ENCODE measurements at regions not wholly inside any gene's neighbourhood (a gene's known extent, or its start where the extent isn't known, plus 50 kb on each side); places are given as distances from the start of the nearest gene placed in this dataset.

- WGBS, 2 donors, result 33 to 48% methylated on average over 3 of the region's 3 CpGs
- Histone ChIP-seq H3K9me3 (no peaks in the 10 kb centered on the region), H3K36me3 (no peaks in the 10 kb centered on the region), H3K4me3 (replicated peaks in 1 of 3) (no peak overlapping the region), H3K4me1 (no peaks in the 10 kb centered on the region), H3K27ac (no peak overlapping the region), H3K27me3 (no peaks in the 10 kb centered on the region)
- no peak for DNase-seq
- intact Hi-C loops (cut with DNase I), result no loop called here
- TF ChIP-seq POLR2A (IDR thresholded peaks at IDR 0.05), result no peak
- TF ChIP-seq, protein P1, sequence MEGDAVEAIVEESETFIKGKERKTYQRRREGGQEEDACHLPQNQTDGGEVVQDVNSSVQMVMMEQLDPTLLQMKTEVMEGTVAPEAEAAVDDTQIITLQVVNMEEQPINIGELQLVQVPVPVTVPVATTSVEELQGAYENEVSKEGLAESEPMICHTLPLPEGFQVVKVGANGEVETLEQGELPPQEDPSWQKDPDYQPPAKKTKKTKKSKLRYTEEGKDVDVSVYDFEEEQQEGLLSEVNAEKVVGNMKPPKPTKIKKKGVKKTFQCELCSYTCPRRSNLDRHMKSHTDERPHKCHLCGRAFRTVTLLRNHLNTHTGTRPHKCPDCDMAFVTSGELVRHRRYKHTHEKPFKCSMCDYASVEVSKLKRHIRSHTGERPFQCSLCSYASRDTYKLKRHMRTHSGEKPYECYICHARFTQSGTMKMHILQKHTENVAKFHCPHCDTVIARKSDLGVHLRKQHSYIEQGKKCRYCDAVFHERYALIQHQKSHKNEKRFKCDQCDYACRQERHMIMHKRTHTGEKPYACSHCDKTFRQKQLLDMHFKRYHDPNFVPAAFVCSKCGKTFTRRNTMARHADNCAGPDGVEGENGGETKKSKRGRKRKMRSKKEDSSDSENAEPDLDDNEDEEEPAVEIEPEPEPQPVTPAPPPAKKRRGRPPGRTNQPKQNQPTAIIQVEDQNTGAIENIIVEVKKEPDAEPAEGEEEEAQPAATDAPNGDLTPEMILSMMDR (IDR thresholded peaks at IDR 0.05), result no peak
These were observed 782.7 kb upstream of the CELF2 start for GRCh38 chr10:10235003-10235402.

DNA sequence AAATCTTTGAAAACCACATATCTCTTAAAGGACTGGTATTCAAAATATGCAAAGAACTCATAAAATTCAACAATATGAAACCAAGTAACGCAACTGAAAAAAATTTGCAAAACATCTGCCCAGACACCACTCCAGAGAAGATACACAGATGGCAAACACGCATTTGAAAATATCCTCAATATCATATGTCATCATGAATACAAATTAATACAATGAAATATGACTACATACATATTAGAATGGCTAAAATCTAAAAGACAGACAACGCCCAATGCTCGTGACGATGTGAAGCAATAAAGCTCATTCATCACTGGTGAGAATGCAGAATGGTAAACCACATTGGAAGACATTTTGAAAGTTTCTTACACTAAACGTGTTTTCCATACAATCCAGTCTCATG lies 770.1 kb upstream of the CELF2 start:
- Histone ChIP-seq H3K36me3 (no peaks in the 10 kb centered on the region), H3K27ac (no peak overlapping the region), H3K27me3 (no peaks in the 10 kb centered on the region), H3K9me3 (no peaks in the 10 kb centered on the region), H3K4me1 (no peaks in the 10 kb centered on the region), H3K4me3 (replicated peaks in 1 of 3) (no peak overlapping the region)
- TF ChIP-seq, protein P1 (IDR thresholded peaks at IDR 0.05), result no peak
- TF ChIP-seq POLR2A (IDR thresholded peaks at IDR 0.05), result no peak
- DNase-seq, result no peak
- intact Hi-C loops (cut with DNase I), result no loop called here
- WGBS, 2 donors, result 86 to 91% methylated on average over 6 of the region's 6 CpGs

- H3K4me1 ChIP-seq, result no peaks in the 10 kb centered on the region
- H3K4me3 ChIP-seq (replicated peaks in 1 of 3), result no peak overlapping the region
- no peaks in the 10 kb centered on the region for H3K9me3 ChIP-seq
- no peak for TF ChIP-seq POLR2A (IDR thresholded peaks at IDR 0.05)
- TF ChIP-seq, protein P1 (IDR thresholded peaks at IDR 0.05), result no peak
- intact Hi-C loops (cut with DNase I), result no loop called here
- H3K27ac ChIP-seq, result no peak overlapping the region
- no peaks in the 10 kb centered on the region for H3K36me3 ChIP-seq
- DNase-seq, result no peak
- 77 to 81% methylated on average over 3 of the region's 3 CpGs for WGBS, 2 donors
- H3K27me3 ChIP-seq, result no peaks in the 10 kb centered on the region
These were observed 760.8 kb upstream of the CELF2 start for GRCh38 chr10:10256860-10257259.

GRCh38 chr10:10259013-10259412 lies 758.7 kb upstream of the CELF2 start:
- TF ChIP-seq, protein P1 (IDR thresholded peaks at IDR 0.05), result no peak
- no peak for TF ChIP-seq POLR2A (IDR thresholded peaks at IDR 0.05)
- Histone ChIP-seq H3K27me3 (no peaks in the 10 kb centered on the region), H3K36me3 (no peaks in the 10 kb centered on the region), H3K4me3 (replicated peaks in 1 of 3) (no peak overlapping the region), H3K27ac (no peak overlapping the region), H3K4me1 (no peaks in the 10 kb centered on the region), H3K9me3 (no peaks in the 10 kb centered on the region)
- 83 to 89% methylated on average over 4 of the region's 4 CpGs for WGBS, 2 donors
- intact Hi-C loops (cut with DNase I), result no loop called here
- no peak for DNase-seq

DNA sequence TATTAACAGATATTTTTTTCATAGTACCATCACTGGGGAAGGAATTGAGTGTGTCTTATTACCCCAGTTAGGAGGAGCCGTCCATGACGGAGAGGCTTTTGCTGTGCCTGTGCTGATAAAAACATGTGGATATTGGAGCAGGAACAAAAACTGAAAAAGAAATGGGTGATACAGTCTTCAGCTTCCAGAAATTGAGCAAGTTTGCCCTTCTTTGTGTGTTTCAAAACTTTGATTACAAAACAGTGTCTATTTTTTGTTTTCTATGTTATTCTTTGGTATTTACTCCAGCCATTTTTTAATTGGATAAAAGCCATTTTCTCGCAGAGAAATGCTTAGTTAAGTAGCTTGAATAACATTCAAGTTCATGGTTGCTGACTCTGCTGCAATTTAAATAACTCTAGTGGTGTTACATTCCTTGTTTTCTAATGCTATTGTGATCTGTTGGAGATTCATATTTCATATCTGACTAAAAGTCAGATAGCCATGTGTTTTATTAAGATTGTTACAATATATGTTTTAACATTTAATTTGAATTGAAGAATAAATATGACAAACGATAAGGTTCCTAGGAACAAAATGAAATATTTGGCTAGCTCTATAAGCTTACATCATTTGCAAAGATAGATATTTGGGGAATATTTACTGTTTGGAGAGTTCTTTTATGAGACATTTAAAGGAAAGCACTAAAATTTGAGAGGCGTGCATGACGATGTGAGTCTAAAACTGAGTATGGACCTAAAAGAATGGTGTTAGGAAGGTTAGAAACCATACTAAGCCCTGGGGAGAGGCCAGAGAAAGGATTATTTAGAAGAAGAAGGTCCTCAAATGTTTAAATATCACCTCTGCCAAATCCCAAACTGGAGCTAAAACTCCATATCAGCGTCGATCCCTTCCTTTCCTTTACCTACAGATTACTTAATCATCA lies 747.3 kb upstream of the CELF2 start:
- no peak for TF ChIP-seq POLR2A (IDR thresholded peaks at IDR 0.05)
- TF ChIP-seq, protein P1 (IDR thresholded peaks at IDR 0.05), result no peak
- Histone ChIP-seq H3K9me3 (no peaks in the 10 kb centered on the region), H3K27ac (no peak overlapping the region), H3K4me3 (replicated peaks in 1 of 3) (no peak overlapping the region), H3K4me1 (no peaks in the 10 kb centered on the region), H3K27me3 (no peaks in the 10 kb centered on the region), H3K36me3 (no peaks in the 10 kb centered on the region)
- no peak for DNase-seq
- intact Hi-C loops (cut with DNase I), result no loop called here
- WGBS, 2 donors, result 64 to 75% methylated on average over 8 of the region's 8 CpGs

Measured in thyroid gland (tissue), 4 donors.